ENCODE measurements at regions not wholly inside any gene's neighbourhood (a gene's known extent, or its start where the extent isn't known, plus 50 kb on each side); places are given as distances from the start of the nearest gene placed in this dataset.

DNA sequence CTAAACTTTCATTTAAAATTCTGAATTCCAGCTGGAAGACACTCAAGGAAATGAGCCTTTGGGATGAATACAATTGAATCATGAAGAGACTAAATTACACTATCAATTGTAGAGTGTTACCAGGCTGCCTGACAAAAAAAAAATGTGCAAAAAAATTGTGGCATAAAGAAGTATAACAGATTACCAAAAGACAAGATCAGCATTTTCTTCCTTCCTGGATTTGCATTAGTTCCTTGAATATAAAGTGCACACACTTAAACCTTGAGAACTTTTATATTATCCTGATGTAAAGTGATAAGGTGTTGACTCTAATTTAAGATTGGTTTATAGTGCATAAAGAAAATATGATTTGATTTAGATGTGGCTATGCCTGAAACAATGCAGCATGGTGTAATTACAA, 412.7 kb upstream of the KLF6 start:
- Histone ChIP-seq H3K9ac (ENCODE audit: low read length) (no peak overlapping the region), H3K9me3 (ENCODE audit: insufficient read depth, low read length) (no peaks in the 10 kb centered on the region), H3K27me3 (ENCODE audit: low read length) (no peaks in the 10 kb centered on the region), H3K79me2 (ENCODE audit: insufficient read depth, low read length) (no peaks in the 10 kb centered on the region), H3K4me3 (ENCODE audit: insufficient read depth, low read length, poor library complexity, severe bottlenecking) (no peak overlapping the region), H3K27ac (ENCODE audit: low read depth, low read length) (no peak overlapping the region), H3K36me3 (ENCODE audit: low read length) (no peaks in the 10 kb centered on the region), H3K4me2 (ENCODE audit: low read depth, low read length, poor library complexity, severe bottlenecking) (no peak overlapping the region), H4K20me1 (ENCODE audit: low read depth, low read length) (no peaks in the 10 kb centered on the region), H3F3A (ENCODE audit: insufficient read depth) (no peaks in the 10 kb centered on the region), H3K9me2 (replicated peaks; ENCODE audit: insufficient read depth, low read length) (no peaks in the 10 kb centered on the region), H2AFZ (ENCODE audit: low read depth, low read length, severe bottlenecking) (no peak overlapping the region)
- TF ChIP-seq, protein P1, sequence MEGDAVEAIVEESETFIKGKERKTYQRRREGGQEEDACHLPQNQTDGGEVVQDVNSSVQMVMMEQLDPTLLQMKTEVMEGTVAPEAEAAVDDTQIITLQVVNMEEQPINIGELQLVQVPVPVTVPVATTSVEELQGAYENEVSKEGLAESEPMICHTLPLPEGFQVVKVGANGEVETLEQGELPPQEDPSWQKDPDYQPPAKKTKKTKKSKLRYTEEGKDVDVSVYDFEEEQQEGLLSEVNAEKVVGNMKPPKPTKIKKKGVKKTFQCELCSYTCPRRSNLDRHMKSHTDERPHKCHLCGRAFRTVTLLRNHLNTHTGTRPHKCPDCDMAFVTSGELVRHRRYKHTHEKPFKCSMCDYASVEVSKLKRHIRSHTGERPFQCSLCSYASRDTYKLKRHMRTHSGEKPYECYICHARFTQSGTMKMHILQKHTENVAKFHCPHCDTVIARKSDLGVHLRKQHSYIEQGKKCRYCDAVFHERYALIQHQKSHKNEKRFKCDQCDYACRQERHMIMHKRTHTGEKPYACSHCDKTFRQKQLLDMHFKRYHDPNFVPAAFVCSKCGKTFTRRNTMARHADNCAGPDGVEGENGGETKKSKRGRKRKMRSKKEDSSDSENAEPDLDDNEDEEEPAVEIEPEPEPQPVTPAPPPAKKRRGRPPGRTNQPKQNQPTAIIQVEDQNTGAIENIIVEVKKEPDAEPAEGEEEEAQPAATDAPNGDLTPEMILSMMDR (IDR thresholded peaks at IDR 0.05; ENCODE audit: insufficient read depth, low read length, poor library complexity, severe bottlenecking), result no peak
- no peak for TF ChIP-seq EZH2phosphoT487 (conservative IDR thresholded peaks at IDR 0.05; ENCODE audit: low read length)

DNA sequence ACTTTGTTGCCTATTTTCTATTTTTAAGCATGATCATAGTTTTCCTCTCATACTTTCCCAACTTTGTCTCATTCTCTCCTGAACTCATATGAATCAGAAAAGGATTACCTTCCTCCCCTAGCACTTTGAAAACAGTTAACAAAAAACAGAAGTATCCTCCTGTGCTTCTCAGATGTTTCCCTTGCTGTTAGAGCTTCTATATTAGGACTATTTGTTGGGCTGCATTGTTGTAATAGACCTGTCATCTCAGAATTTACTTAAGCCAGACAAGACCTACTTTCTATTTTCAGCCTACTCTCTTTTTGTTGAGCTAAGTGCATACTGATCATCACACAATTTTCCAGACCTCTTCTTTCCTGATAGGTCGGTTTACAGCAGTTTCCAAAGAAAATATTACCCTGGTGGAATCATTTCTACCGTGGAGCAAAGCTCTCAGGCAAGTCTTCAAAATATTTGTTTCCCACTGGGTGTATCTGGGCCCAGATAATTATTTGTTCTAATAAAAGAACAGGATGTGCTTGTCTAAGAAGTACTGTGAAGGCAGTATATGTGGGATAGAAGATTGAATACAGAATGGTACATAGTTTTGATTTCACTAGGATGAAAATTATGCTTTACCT, 411.9 kb upstream of the KLF6 start:
- Histone ChIP-seq H3K9me3 (ENCODE audit: insufficient read depth, low read length) (no peaks in the 10 kb centered on the region), H2AFZ (ENCODE audit: low read depth, low read length, severe bottlenecking) (no peak overlapping the region), H3K9me2 (replicated peaks; ENCODE audit: insufficient read depth, low read length) (no peaks in the 10 kb centered on the region), H3K36me3 (ENCODE audit: low read length) (no peaks in the 10 kb centered on the region), H3K4me2 (ENCODE audit: low read depth, low read length, poor library complexity, severe bottlenecking) (no peak overlapping the region), H3K79me2 (ENCODE audit: insufficient read depth, low read length) (no peaks in the 10 kb centered on the region), H3F3A (ENCODE audit: insufficient read depth) (no peaks in the 10 kb centered on the region), H3K4me3 (ENCODE audit: insufficient read depth, low read length, poor library complexity, severe bottlenecking) (no peak overlapping the region), H4K20me1 (ENCODE audit: low read depth, low read length) (no peaks in the 10 kb centered on the region), H3K9ac (ENCODE audit: low read length) (no peak overlapping the region), H3K27me3 (ENCODE audit: low read length) (no peaks in the 10 kb centered on the region), H3K27ac (ENCODE audit: low read depth, low read length) (no peak overlapping the region)
- TF ChIP-seq EZH2phosphoT487 (conservative IDR thresholded peaks at IDR 0.05; ENCODE audit: low read length), result no peak
- TF ChIP-seq, protein P1 (IDR thresholded peaks at IDR 0.05; ENCODE audit: insufficient read depth, low read length, poor library complexity, severe bottlenecking), result no peak

DNA sequence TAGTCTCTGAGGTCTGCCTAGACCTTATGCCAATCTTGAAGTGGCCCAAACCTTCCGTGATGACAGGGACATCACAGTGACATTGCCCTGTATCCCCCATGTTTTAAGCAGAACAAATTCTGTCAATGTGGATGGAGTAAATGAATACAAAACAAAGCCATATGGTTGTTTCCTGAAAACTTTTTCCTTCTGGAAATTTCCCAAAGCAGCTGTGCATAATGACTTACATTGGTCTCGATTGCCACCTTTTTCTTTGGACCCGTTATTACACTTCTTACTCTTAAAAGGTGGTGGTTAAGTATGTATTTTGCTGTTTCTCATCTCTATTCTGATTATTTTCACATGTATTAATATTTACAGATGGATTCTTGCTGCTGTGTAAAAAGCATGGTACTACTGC, 411.2 kb upstream of the KLF6 start:
- H3K9me3 ChIP-seq (ENCODE audit: insufficient read depth, low read length), result no peaks in the 10 kb centered on the region
- H3K4me2 ChIP-seq (ENCODE audit: low read depth, low read length, poor library complexity, severe bottlenecking), result no peak overlapping the region
- TF ChIP-seq EZH2phosphoT487 (conservative IDR thresholded peaks at IDR 0.05; ENCODE audit: low read length), result no peak
- TF ChIP-seq, protein P1 (IDR thresholded peaks at IDR 0.05; ENCODE audit: insufficient read depth, low read length, poor library complexity, severe bottlenecking), result no peak
- H2AFZ ChIP-seq (ENCODE audit: low read depth, low read length, severe bottlenecking), result no peak overlapping the region
- no peaks in the 10 kb centered on the region for H3K79me2 ChIP-seq (ENCODE audit: insufficient read depth, low read length)
- no peaks in the 10 kb centered on the region for H3F3A ChIP-seq (ENCODE audit: insufficient read depth)
- H3K36me3 ChIP-seq (ENCODE audit: low read length), result no peaks in the 10 kb centered on the region
- no peak overlapping the region for H3K9ac ChIP-seq (ENCODE audit: low read length)
- no peaks in the 10 kb centered on the region for H3K27me3 ChIP-seq (ENCODE audit: low read length)
- no peaks in the 10 kb centered on the region for H3K9me2 ChIP-seq (replicated peaks; ENCODE audit: insufficient read depth, low read length)
- no peaks in the 10 kb centered on the region for H4K20me1 ChIP-seq (ENCODE audit: low read depth, low read length)
- no peak overlapping the region for H3K27ac ChIP-seq (ENCODE audit: low read depth, low read length)
- H3K4me3 ChIP-seq (ENCODE audit: insufficient read depth, low read length, poor library complexity, severe bottlenecking), result no peak overlapping the region
